ENCODE measurements at regions not wholly inside any gene's neighbourhood (a gene's known extent, or its start where the extent isn't known, plus 50 kb on each side); places are given as distances from the start of the nearest gene placed in this dataset.

DNA sequence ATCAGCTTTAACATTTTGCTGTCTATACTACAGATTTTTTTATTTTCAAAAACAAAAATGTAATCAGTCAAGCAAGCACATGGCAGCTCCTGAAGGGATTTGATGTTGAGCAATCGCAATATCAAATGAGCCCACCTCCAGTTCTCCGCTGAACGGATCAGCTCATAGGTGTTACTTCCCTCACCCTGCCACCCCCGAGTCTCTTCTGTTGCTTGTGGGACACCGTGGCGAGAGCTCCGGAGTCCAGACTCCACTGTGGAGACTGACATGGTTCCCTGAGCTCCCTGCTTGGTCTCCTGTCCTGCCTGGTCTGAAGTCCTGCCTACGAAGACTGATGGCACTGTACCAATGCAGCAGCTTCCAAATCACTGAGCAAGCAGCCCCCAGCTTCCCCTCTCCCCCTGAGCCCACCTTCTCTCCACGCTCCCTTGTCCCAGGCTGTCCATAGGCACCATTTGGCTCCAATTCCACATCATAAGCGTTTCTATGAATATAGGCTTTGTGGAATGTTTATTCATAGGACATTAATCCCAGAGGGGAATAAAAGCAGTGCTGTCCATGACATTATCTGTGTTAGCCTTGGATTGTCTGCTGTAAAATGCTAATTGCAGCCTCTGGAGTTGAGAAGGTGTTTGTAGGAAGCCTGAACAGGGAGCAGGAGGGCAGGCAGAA, 162.2 kb downstream of the LY86 start:
- Histone ChIP-seq H3K9me1 (replicated peaks; ENCODE audit: control insufficient read depth, extremely low read depth, insufficient read depth, low read length) (no peaks in the 10 kb centered on the region), H3K4me1 (ENCODE audit: control insufficient read depth, extremely low read depth, insufficient read depth, low read length) (no peaks in the 10 kb centered on the region), H3K9me3 (replicated peaks; ENCODE audit: control insufficient read depth, insufficient read depth, low read length) (no peaks in the 10 kb centered on the region), H2AFZ (ENCODE audit: low read depth, low read length) (no peak overlapping the region), H3K27me3 (ENCODE audit: control insufficient read depth in 2 of 2, insufficient read depth in 2 of 2, low read length in 2 of 2) (peaks cover 4 to 11% of the 10 kb centered on the region in 2 experiments), H3K4me3 (replicated peaks in 1 of 3; ENCODE audit: insufficient read depth in 1 of 3, low read depth in 1 of 3, low read length in 3 of 3) (no peak overlapping the region), H3K9ac (replicated peaks; ENCODE audit: extremely low read depth, insufficient read depth, low read length) (no peak overlapping the region), H3K4me2 (ENCODE audit: insufficient read depth, low read length) (no peak overlapping the region), H3K36me3 (ENCODE audit: control insufficient read depth in 2 of 2, extremely low read depth in 1 of 2, insufficient read depth in 2 of 2, low read length in 2 of 2) (no peaks in the 10 kb centered on the region), H4K20me1 (replicated peaks; ENCODE audit: control insufficient read depth, extremely low read depth, insufficient read depth, low read length) (no peaks in the 10 kb centered on the region), H3K79me2 (ENCODE audit: control insufficient read depth, insufficient read depth, low read length) (no peaks in the 10 kb centered on the region), H3K27ac (ENCODE audit: insufficient read depth, low read depth, low read length) (no peak overlapping the region)
- FAIRE-seq (no peak), DNase-seq (ENCODE audit: low read depth, low spot score) (no peak)
- ChIA-PET CTCF (interaction anchor here (0.6 to 1.8 kb wide), 7 partner anchors 8 to 186 kb away, joined by 3 to 14 read pairs (median 4); no protein-coding TSS in a partner anchor), POLR2A (no interaction called here)
- intact Hi-C loops (cut with micrococcal nuclease) (no loop called here), dilution Hi-C loops (cut with MboI; ENCODE audit: extremely low pct_ligation_motif_present, low sequenced_read_pairs) (no loop called here)
- no TSS peak for BruUV-seq (replicated peaks)
- TF ChIP-seq POLR2A (IDR thresholded peaks at IDR 0.05; ENCODE audit: low read depth, low read length) = no peak
- TF ChIP-seq GATA2 (IDR thresholded peaks at IDR 0.05; ENCODE audit: insufficient read depth, insufficient read length, low read depth, low read length) = no peak
- TF ChIP-seq CTCF (IDR thresholded peaks at IDR 0.05; ENCODE audit: extremely low read depth in 1 of 2, insufficient read depth in 1 of 2, low read depth in 1 of 2, low read length in 2 of 2) = no peak
- TF ChIP-seq MYC (IDR thresholded peaks at IDR 0.05; ENCODE audit: low read depth, low read length) = no peak
- TF ChIP-seq POLR2AphosphoS5 (IDR thresholded peaks at IDR 0.05; ENCODE audit: insufficient read depth, low read depth, low read length) = no peak
- no peak for TF ChIP-seq FOS (IDR thresholded peaks at IDR 0.05; ENCODE audit: borderline replicate concordance, insufficient read depth, low read length)
- no peak for TF ChIP-seq EZH2 (IDR thresholded peaks at IDR 0.05; ENCODE audit: borderline replicate concordance, low read depth, low read length, severe bottlenecking)
- no peak for TF ChIP-seq JUN (IDR thresholded peaks at IDR 0.05; ENCODE audit: borderline replicate concordance, insufficient read depth, insufficient read length, low read depth)
